ENCODE measurements at regions not wholly inside any gene's neighbourhood (a gene's known extent, or its start where the extent isn't known, plus 50 kb on each side); places are given as distances from the start of the nearest gene placed in this dataset. TPM values are rescaled to one million over a fixed set of nuclear protein-coding genes. Genes with fewer than 3 reads are reported as not detected.

DNA sequence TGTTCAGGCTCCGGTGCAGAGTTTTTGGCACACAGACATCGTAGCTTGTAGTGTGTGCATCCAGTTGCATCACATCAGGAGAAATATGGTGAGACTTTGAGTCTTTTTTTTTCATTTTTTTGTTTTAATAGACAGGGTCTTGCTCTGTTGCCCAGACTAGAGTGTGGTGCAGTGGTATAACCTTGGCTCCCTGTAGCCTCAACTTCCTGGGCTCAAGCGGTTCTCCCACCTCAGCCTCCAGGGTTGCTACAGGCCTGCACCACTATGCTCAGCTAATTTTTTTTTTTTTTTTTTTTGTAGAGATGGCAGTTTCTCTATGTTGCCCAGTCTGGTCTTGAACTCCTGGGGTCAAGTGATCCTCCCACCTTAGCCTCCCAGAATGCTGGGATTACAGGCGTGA lies 51.1 kb upstream of the TEX264 start:
- Histone ChIP-seq H4K91ac (ENCODE audit: low read length) (no peak overlapping the region), H2AK5ac (ENCODE audit: low read length, severe bottlenecking) (no peak overlapping the region), H2BK5ac (ENCODE audit: low read depth, low read length, poor library complexity, severe bottlenecking) (no peak overlapping the region), H3K4me2 (ENCODE audit: low read length, poor library complexity, severe bottlenecking) (no peak overlapping the region), H3K14ac (ENCODE audit: low read length in 2 of 2) (no peak overlapping the region), H3K79me1 (replicated peaks; ENCODE audit: low read length, poor library complexity, severe bottlenecking) (peaks cover 40% of the 10 kb centered on the region), H2BK12ac (ENCODE audit: low read length in 2 of 2) (no peak overlapping the region), H3K9me3 (ENCODE audit: control insufficient read depth, low read length) (no peaks in the 10 kb centered on the region), H3K4me3 (ENCODE audit: insufficient read depth in 1 of 2, low read depth in 1 of 2, low read length in 2 of 2) (no peak overlapping the region), H3K9ac (ENCODE audit: low read length) (no peak overlapping the region), H2BK15ac (ENCODE audit: low read depth, poor library complexity, severe bottlenecking) (no peak overlapping the region), H4K8ac (ENCODE audit: low read length) (no peak overlapping the region), H3K27ac (ENCODE audit: low read length, poor library complexity, severe bottlenecking) (no peak overlapping the region), H3K18ac (ENCODE audit: low read depth in 1 of 2, low read length in 2 of 2) (no peak overlapping the region), H3K4me1 (ENCODE audit: control insufficient read depth, insufficient read depth, low read depth, low read length) (no peaks in the 10 kb centered on the region), H2AFZ (ENCODE audit: low read depth, low read length) (no peak overlapping the region), H2BK120ac (ENCODE audit: low read depth, low read length) (no peak overlapping the region), H3K23ac (ENCODE audit: low read length in 2 of 2) (no peak overlapping the region), H3K36me3 (ENCODE audit: control insufficient read depth in 1 of 2, insufficient read depth in 2 of 2, low read depth in 1 of 2, low read length in 2 of 2) (no peaks in the 10 kb centered on the region), H3K4ac (ENCODE audit: low read depth in 1 of 2, low read length in 2 of 2) (no peak overlapping the region), H3K27me3 (ENCODE audit: control insufficient read depth in 1 of 2, insufficient read depth in 1 of 2, low read length in 2 of 2) (no peaks in the 10 kb centered on the region)
- 100% methylated on average over 4 of the region's 4 CpGs for WGBS
- DNase-seq: no peak

DNA sequence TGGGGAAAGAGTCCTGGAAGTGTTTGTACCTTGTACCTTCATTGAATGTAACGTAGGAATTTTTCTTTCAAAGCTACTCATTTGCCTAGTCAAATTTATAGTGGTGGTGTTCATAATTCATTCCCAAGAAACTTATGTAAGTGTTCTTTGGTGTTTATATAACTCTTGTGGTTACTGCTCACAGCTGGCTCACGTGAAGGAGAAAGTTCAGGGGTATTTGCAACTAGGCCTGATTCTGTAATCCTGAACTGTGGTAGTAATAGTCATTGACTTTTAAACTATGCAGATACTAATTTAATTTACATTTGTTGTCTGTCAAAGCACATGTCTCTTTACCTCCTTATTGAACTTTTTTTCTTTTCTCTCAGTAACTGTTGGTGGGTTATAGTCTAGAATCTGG lies 50.5 kb upstream of the TEX264 start:
- H3K9me3 ChIP-seq (ENCODE audit: control insufficient read depth, low read length): no peaks in the 10 kb centered on the region
- 61% methylated on average over 2 of the region's 2 CpGs for WGBS
- H4K91ac ChIP-seq (ENCODE audit: low read length): no peak overlapping the region
- peaks cover 40% of the 10 kb centered on the region for H3K79me1 ChIP-seq (replicated peaks; ENCODE audit: low read length, poor library complexity, severe bottlenecking)
- no peak overlapping the region for H3K18ac ChIP-seq (ENCODE audit: low read depth in 1 of 2, low read length in 2 of 2)
- H3K23ac ChIP-seq (ENCODE audit: low read length in 2 of 2): no peak overlapping the region
- no peak overlapping the region for H2AFZ ChIP-seq (ENCODE audit: low read depth, low read length)
- no peaks in the 10 kb centered on the region for H3K27me3 ChIP-seq (ENCODE audit: control insufficient read depth in 1 of 2, insufficient read depth in 1 of 2, low read length in 2 of 2)
- H3K4me2 ChIP-seq (ENCODE audit: low read length, poor library complexity, severe bottlenecking): no peak overlapping the region
- peak overlapping the region; percentile 20 for H3K9ac ChIP-seq (ENCODE audit: low read length)
- H3K4me3 ChIP-seq (ENCODE audit: insufficient read depth in 1 of 2, low read depth in 1 of 2, low read length in 2 of 2): no peak overlapping the region
- H2BK5ac ChIP-seq (ENCODE audit: low read depth, low read length, poor library complexity, severe bottlenecking): no peak overlapping the region
- no peak overlapping the region for H3K14ac ChIP-seq (ENCODE audit: low read length in 2 of 2)
- peak; percentile 63 for DNase-seq
- H3K4ac ChIP-seq (ENCODE audit: low read depth in 1 of 2, low read length in 2 of 2): no peak overlapping the region
- H2BK12ac ChIP-seq (ENCODE audit: low read length in 2 of 2): no peak overlapping the region
- no peak overlapping the region for H2BK15ac ChIP-seq (ENCODE audit: low read depth, poor library complexity, severe bottlenecking)
- no peaks in the 10 kb centered on the region for H3K36me3 ChIP-seq (ENCODE audit: control insufficient read depth in 1 of 2, insufficient read depth in 2 of 2, low read depth in 1 of 2, low read length in 2 of 2)
- H4K8ac ChIP-seq (ENCODE audit: low read length): no peak overlapping the region
- no peak overlapping the region for H3K27ac ChIP-seq (ENCODE audit: low read length, poor library complexity, severe bottlenecking)
- no peak overlapping the region for H2AK5ac ChIP-seq (ENCODE audit: low read length, severe bottlenecking)
- H3K4me1 ChIP-seq (ENCODE audit: control insufficient read depth, insufficient read depth, low read depth, low read length): no peaks in the 10 kb centered on the region
- no peak overlapping the region for H2BK120ac ChIP-seq (ENCODE audit: low read depth, low read length)

DNA sequence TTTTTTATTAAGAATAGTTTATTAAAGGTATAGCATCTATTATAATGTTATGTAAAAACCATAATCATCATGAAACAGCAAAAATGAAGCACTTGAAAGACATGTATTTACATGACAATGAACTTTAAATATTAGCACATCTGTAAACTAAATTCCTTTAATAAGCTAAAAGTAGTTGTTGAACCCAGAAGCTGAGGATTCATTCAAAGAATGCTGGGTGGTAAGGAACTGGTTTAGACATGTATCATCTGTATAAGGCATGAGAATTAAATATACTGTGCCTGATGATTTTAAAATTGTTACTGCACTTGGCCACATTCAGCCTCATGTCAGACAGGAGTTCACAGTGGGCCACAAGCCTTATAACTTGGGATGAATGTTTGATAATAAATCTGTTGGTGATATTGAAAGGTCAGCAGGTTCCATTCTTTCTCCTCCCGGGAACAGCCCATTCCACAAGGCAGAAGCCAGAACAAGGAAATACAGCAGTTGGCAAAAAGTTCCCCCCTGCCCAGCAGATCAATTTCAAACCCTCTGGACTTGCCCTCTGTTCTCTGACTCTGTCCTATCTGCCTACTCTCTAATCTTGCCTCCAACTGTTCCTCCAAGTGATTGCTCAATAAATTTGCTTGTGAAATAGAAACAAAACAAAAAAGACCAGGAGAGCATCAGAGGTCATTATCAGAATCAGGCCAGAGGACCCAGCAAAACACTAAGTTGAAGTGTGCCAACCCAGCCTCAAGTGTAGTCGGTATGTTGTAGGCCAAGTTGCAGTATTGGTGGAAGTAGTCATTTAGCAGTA lies 49.8 kb upstream of the TEX264 start:
- H3K9me3 ChIP-seq (ENCODE audit: control insufficient read depth, low read length): no peaks in the 10 kb centered on the region
- no peak overlapping the region for H2BK5ac ChIP-seq (ENCODE audit: low read depth, low read length, poor library complexity, severe bottlenecking)
- DNase-seq: peak; percentile 39
- H3K4me1 ChIP-seq (ENCODE audit: control insufficient read depth, insufficient read depth, low read depth, low read length): no peaks in the 10 kb centered on the region
- H2AFZ ChIP-seq (ENCODE audit: low read depth, low read length): no peak overlapping the region
- no peak overlapping the region for H4K8ac ChIP-seq (ENCODE audit: low read length)
- H3K79me1 ChIP-seq (replicated peaks; ENCODE audit: low read length, poor library complexity, severe bottlenecking): peaks cover 44% of the 10 kb centered on the region
- no peak overlapping the region for H2BK120ac ChIP-seq (ENCODE audit: low read depth, low read length)
- H3K4me3 ChIP-seq (ENCODE audit: insufficient read depth in 1 of 2, low read depth in 1 of 2, low read length in 2 of 2): no peak overlapping the region
- 97% methylated on average over 2 of the region's 2 CpGs for WGBS
- no peak overlapping the region for H3K27ac ChIP-seq (ENCODE audit: low read length, poor library complexity, severe bottlenecking)
- H2BK15ac ChIP-seq (ENCODE audit: low read depth, poor library complexity, severe bottlenecking): no peak overlapping the region
- no peak overlapping the region for H3K23ac ChIP-seq (ENCODE audit: low read length in 2 of 2)
- no peak overlapping the region for H2AK5ac ChIP-seq (ENCODE audit: low read length, severe bottlenecking)
- no peaks in the 10 kb centered on the region for H3K27me3 ChIP-seq (ENCODE audit: control insufficient read depth in 1 of 2, insufficient read depth in 1 of 2, low read length in 2 of 2)
- H2BK12ac ChIP-seq (ENCODE audit: low read length in 2 of 2): no peak overlapping the region
- H3K4me2 ChIP-seq (ENCODE audit: low read length, poor library complexity, severe bottlenecking): no peak overlapping the region
- no peak overlapping the region for H3K14ac ChIP-seq (ENCODE audit: low read length in 2 of 2)
- no peaks in the 10 kb centered on the region for H3K36me3 ChIP-seq (ENCODE audit: control insufficient read depth in 1 of 2, insufficient read depth in 2 of 2, low read depth in 1 of 2, low read length in 2 of 2)
- H3K9ac ChIP-seq (ENCODE audit: low read length): peak overlapping the region; percentile 20
- H3K18ac ChIP-seq (ENCODE audit: low read depth in 1 of 2, low read length in 2 of 2): no peak overlapping the region
- no peak overlapping the region for H4K91ac ChIP-seq (ENCODE audit: low read length)
- no peak overlapping the region for H3K4ac ChIP-seq (ENCODE audit: low read depth in 1 of 2, low read length in 2 of 2)

Small RNA genes in the stretch of these regions (small RNA-seq; reads per million reads assigned to genes)
- gene RNU6ATAC29P (ENCODE audit: low read depth): not detected

Measured in mesenchymal stem cell (in vitro differentiated cells and primary cell).